Nephron (organoid): ENCODE measurements at regions not wholly inside any gene's neighbourhood (a gene's known extent, or its start where the extent isn't known, plus 50 kb on each side); places are given as distances from the start of the nearest gene placed in this dataset.

Source experiments
- H3K27ac Mint-ChIP-seq, 3 experiments: 2 replicates each; pipeline ENCODE4 v1.8.0; 2020; ENCODE audit warnings: mixed read lengths in 3 of 3, mild to moderate bottlenecking in 2 of 3, moderate library complexity in 1 of 3
- H3K27me3 Mint-ChIP-seq: 2 replicates; pipeline ENCODE4 v1.8.0; 2021; ENCODE audit warnings: low read depth, mild to moderate bottlenecking, moderate library complexity, mixed read lengths
- H3K36me3 Mint-ChIP-seq: 2 replicates; pipeline ENCODE4 v1.8.0; 2020; ENCODE audit warnings: low read depth, mixed read lengths
- H3K4me1 Mint-ChIP-seq: 2 replicates; pipeline ENCODE4 v1.8.0; 2020; ENCODE audit warnings: mixed read lengths
- H3K4me3 Mint-ChIP-seq, 3 experiments: 2 replicates each; pipeline ENCODE4 v1.8.0; 2020; ENCODE audit warnings: mild to moderate bottlenecking in 3 of 3, mixed read lengths in 3 of 3, moderate library complexity in 2 of 3
- H3K9me3 Mint-ChIP-seq: 2 replicates; pipeline ENCODE4 v1.8.0; 2020; ENCODE audit warnings: mixed read lengths
- CTCF ChIP-seq, 3 experiments: fragments of 200-600 bp; sonication (generic); IDR thresholded peaks; one replicate each; pipeline ENCODE4 v1.5.0; 2021; ENCODE audit warnings: antibody characterized with exemption in 3 of 3; ENCODE audit not compliant: unreplicated experiment in 3 of 3

DNA sequence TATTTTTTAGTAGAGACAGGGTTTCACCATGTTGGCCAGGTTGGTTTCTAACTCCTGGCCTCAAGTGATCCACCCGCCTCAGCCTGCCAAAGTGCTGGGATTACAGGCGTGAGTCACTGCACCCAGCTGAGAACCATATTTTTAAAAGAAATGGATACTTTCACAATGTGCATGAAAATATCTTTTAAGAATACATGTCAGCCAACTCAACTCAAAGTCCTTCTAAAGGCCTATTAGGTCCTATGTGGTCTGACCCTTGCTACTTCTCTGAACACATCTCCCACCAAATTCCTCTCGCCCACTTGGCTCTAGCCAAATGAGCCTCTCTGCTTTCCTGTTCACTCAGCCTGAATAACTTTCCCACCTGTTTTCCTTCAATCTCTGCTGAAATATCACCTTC is 119.6 kb downstream of the MTX2 start:
- TF ChIP-seq CTCF (IDR thresholded peaks at IDR 0.05; ENCODE audit: unreplicated experiment in 3 of 3): no peak

DNA sequence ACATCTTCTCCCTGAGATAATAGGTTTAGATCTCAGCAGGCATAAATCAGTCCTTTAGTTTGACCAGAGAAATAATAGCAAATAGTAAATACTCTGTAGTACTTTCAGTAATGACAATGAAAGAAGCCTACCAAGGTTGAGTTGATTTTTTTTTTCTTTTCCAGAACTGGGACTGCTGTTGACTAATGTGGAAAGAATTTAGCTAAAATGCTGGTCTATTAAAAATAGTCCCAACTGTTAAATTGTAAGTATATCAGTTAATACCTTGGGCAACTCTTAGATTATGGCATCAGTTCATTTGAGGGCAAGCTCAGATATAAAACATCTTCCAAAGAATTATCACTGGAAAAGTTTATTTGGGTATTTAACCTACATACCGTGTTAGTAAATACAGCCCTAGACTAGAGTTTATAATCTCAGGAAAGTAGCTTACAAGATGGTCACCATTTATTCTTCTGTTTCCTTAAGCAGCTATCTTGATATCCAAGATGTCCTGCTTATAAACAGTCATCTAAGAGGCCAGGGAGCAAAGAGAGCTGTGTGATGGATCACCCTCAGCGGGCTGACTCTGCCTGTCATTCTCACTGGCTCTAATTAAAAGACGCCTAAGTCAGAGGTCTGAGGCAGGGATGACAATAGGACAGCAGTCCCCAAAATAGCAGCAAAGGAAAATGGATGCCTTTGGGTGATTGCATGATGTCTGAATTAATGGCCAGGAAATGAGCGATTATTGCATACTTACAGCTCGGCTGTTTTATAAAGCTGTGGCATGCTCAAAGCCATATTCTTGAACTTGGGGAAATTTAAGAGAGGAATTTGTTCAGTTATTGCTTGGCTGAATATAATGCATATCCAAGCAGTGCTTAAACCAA is 121.3 kb downstream of the MTX2 start:
- no peaks in the 10 kb centered on the region for H3K27me3 Mint-ChIP-seq
- no peak for TF ChIP-seq CTCF (IDR thresholded peaks at IDR 0.05; ENCODE audit: unreplicated experiment in 3 of 3)
- no peaks in the 10 kb centered on the region for H3K36me3 Mint-ChIP-seq
- peak overlapping the region; percentile 7 to 17 (median 12) for H3K27ac Mint-ChIP-seq
- H3K4me1 Mint-ChIP-seq: peaks cover 44% of the 10 kb centered on the region
- H3K4me3 Mint-ChIP-seq: no peak overlapping the region
- H3K9me3 Mint-ChIP-seq: no peaks in the 10 kb centered on the region

More for the DNA sequence above, 119.6 kb downstream of the MTX2 start:
- H3K36me3 Mint-ChIP-seq: no peaks in the 10 kb centered on the region
- no peak overlapping the region for H3K27ac Mint-ChIP-seq
- H3K4me3 Mint-ChIP-seq: no peak overlapping the region
- H3K27me3 Mint-ChIP-seq: no peaks in the 10 kb centered on the region
- H3K4me1 Mint-ChIP-seq: peaks cover 38% of the 10 kb centered on the region
- no peaks in the 10 kb centered on the region for H3K9me3 Mint-ChIP-seq

DNA sequence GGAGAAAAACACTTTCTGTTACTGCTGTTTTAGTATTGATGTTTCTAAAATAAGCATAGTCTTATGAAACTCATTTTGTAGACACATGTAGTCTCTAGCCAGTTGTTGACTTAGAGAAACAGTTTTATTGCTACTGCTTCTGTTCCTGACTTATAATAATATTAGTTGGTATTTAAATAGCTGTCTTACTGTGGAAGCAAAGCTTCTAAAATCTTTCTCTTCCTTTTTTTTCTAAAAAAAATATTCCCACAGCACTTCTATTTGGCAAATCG is 121.8 kb downstream of the MTX2 start:
- no peaks in the 10 kb centered on the region for H3K36me3 Mint-ChIP-seq
- peak overlapping the region; percentile 7 to 17 (median 12) for H3K27ac Mint-ChIP-seq

GRCh38 chr2:176392249-176392648 is 123.0 kb downstream of the MTX2 start:
- TF ChIP-seq CTCF (IDR thresholded peaks at IDR 0.05; ENCODE audit: unreplicated experiment in 3 of 3): no peak
- H3K4me3 Mint-ChIP-seq: peak overlapping the region in 2 of 3 experiments; percentile 18 to 69
- peaks cover 54% of the 10 kb centered on the region for H3K4me1 Mint-ChIP-seq
- H3K36me3 Mint-ChIP-seq: no peaks in the 10 kb centered on the region
- no peaks in the 10 kb centered on the region for H3K27me3 Mint-ChIP-seq
- peak overlapping the region; percentile 70 to 97 (median 88) for H3K27ac Mint-ChIP-seq
- H3K9me3 Mint-ChIP-seq: no peaks in the 10 kb centered on the region

More for the DNA sequence above, 121.8 kb downstream of the MTX2 start:
- no peak for TF ChIP-seq CTCF (IDR thresholded peaks at IDR 0.05; ENCODE audit: unreplicated experiment in 3 of 3)
- no peaks in the 10 kb centered on the region for H3K9me3 Mint-ChIP-seq
- peaks cover 49% of the 10 kb centered on the region for H3K4me1 Mint-ChIP-seq
- no peak overlapping the region for H3K4me3 Mint-ChIP-seq
- no peaks in the 10 kb centered on the region for H3K27me3 Mint-ChIP-seq

DNA sequence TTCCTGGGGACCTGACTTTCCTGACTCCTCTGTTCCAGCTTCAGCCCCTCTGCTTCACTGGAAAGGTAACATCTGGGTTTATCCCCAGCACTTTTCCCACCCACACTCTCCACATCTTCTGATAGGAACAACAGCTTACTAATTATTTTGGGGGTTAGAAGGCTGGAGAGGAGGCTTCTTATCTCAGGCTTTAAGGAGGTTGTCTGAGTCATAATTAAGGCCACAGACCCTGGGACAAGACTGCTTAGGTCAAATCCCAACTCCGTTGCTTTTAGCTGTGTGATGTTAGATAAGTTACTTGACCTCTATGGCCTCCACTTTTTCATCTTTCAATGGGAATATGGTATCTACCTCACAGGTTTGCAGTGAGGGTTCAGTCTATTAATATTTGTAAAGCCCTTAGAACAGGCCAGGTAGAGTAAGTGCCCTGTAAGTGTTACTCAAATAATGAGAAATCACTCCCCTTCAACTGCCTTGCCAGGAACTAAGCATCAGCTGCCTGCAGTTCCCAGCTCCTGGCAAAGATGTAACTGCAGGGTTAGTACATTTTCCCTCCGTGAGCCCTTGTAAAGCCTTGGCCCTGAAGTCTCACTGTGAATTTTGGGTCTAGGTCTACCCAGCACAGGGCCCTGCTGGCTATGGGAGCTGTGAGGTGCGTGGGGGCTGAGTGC is 123.6 kb downstream of the MTX2 start:
- Mint-ChIP-seq H3K36me3 (no peaks in the 10 kb centered on the region), H3K27me3 (no peaks in the 10 kb centered on the region), H3K4me3 (no peak overlapping the region), H3K9me3 (no peaks in the 10 kb centered on the region), H3K27ac (peak overlapping the region in 2 of 3 experiments; percentile 88 to 97), H3K4me1 (peaks cover 57% of the 10 kb centered on the region)
- no peak for TF ChIP-seq CTCF (IDR thresholded peaks at IDR 0.05; ENCODE audit: unreplicated experiment in 3 of 3)
